DND-41 (cell line): ENCODE measurements at regions not wholly inside any gene's neighbourhood (a gene's known extent, or its start where the extent isn't known, plus 50 kb on each side); places are given as distances from the start of the nearest gene placed in this dataset.

Source experiments
- ATAC-seq: fragments of 200-7000 bp; cut with Tn5 transposase; 3 replicates; pipeline ENCODE4 v1.9.1; 2021; ENCODE audit warnings: low read depth; ENCODE audit not compliant: insufficient read depth
- DNase-seq: peaks from one replicate; pipeline ENCODE4 v3.0.0-alpha.2; 2020
- H2AFZ ChIP-seq: 2 replicates; pipeline ENCODE4 v1.6.0; 2012; ENCODE audit warnings: low read depth, low read length
- H3K27ac ChIP-seq: 2 replicates; pipeline ENCODE4 v1.5.1; 2012; ENCODE audit warnings: low read length, inconsistent platforms
- H3K27me3 ChIP-seq: fragments of 200-600 bp; sonication (generic); 2 replicates; pipeline ENCODE4 v1.6.0; 2012; ENCODE audit warnings: low read length, mild to moderate bottlenecking, inconsistent platforms; ENCODE audit not compliant: insufficient read depth, poor library complexity
- H3K36me3 ChIP-seq: 2 replicates; pipeline ENCODE4 v1.5.1; 2012; ENCODE audit warnings: low read length, inconsistent platforms; ENCODE audit not compliant: insufficient read depth
- H3K4me1 ChIP-seq: 2 replicates; pipeline ENCODE4 v1.5.1; 2012; ENCODE audit warnings: mild to moderate bottlenecking, low read length; ENCODE audit not compliant: insufficient read depth
- H3K4me2 ChIP-seq: 2 replicates; pipeline ENCODE4 v1.6.0; 2012; ENCODE audit warnings: mild to moderate bottlenecking, moderate library complexity, low read length, inconsistent platforms; ENCODE audit not compliant: insufficient read depth
- H3K4me3 ChIP-seq, 2 experiments: fragments of 200-600 bp in 1 of 2; shearing (Covaris generic) in 1 of 2; 2 replicates each; pipeline ENCODE4 v1.5.1; 2012 to 2016; ENCODE audit warnings: inconsistent platforms in 2 of 2, low read length in 2 of 2, mild to moderate bottlenecking in 2 of 2, low read depth in 1 of 2, moderate library complexity in 1 of 2
- H3K79me2 ChIP-seq: 2 replicates; pipeline ENCODE4 v1.6.0; 2012; ENCODE audit warnings: low read length, inconsistent platforms; ENCODE audit not compliant: insufficient read depth
- H3K9ac ChIP-seq: 2 replicates; pipeline ENCODE4 v1.6.0; 2012; ENCODE audit warnings: low read depth, mild to moderate bottlenecking, inconsistent platforms, low read length, moderate library complexity
- H3K9me3 ChIP-seq: 2 replicates; pipeline ENCODE4 v1.5.1; 2012; ENCODE audit warnings: low read length, moderate library complexity, mild to moderate bottlenecking, inconsistent platforms; ENCODE audit not compliant: insufficient read depth, severe bottlenecking
- H4K20me1 ChIP-seq: 2 replicates; pipeline ENCODE4 v1.6.0; 2012; ENCODE audit warnings: low read length; ENCODE audit not compliant: insufficient read depth
- CTCF ChIP-seq: IDR thresholded peaks from 2 replicates; pipeline ENCODE4 v1.5.1; 2012; ENCODE audit warnings: borderline replicate concordance, low read length, moderate library complexity, mild to moderate bottlenecking; ENCODE audit not compliant: poor library complexity, severe bottlenecking; ENCODE audit errors: extremely low read depth
- EZH2 ChIP-seq: IDR thresholded peaks from 3 replicates; pipeline ENCODE4 v1.6.1; 2012; ENCODE audit warnings: borderline replicate concordance, low read depth, mild to moderate bottlenecking, moderate library complexity, low read length, inconsistent platforms; ENCODE audit not compliant: severe bottlenecking

GRCh38 chr4:66235876-66236275, 565.6 kb upstream of the EPHA5 start:
- Histone ChIP-seq H3K4me2 (no peak overlapping the region), H3K9ac (no peak overlapping the region), H3K4me3 (no peak overlapping the region), H3K27ac (no peak overlapping the region), H3K79me2 (no peaks in the 10 kb centered on the region), H3K36me3 (no peaks in the 10 kb centered on the region), H4K20me1 (no peaks in the 10 kb centered on the region), H3K27me3 (no peaks in the 10 kb centered on the region), H2AFZ (no peak overlapping the region), H3K9me3 (no peaks in the 10 kb centered on the region), H3K4me1 (no peaks in the 10 kb centered on the region)
- ATAC-seq (no peak), DNase-seq (no peak)
- TF ChIP-seq CTCF (no peak), EZH2 (no peak)

GRCh38 chr4:66229885-66230284, 559.6 kb upstream of the EPHA5 start:
- TF ChIP-seq CTCF (no peak), EZH2 (no peak)
- no peaks in the 10 kb centered on the region for H4K20me1 ChIP-seq
- DNase-seq = no peak
- H3K27ac ChIP-seq = no peak overlapping the region
- no peak overlapping the region for H3K4me3 ChIP-seq
- H3K36me3 ChIP-seq = no peaks in the 10 kb centered on the region
- H3K9me3 ChIP-seq = no peaks in the 10 kb centered on the region
- no peak overlapping the region for H3K4me2 ChIP-seq
- no peak for ATAC-seq
- H2AFZ ChIP-seq = no peak overlapping the region
- no peaks in the 10 kb centered on the region for H3K4me1 ChIP-seq
- no peaks in the 10 kb centered on the region for H3K79me2 ChIP-seq
- no peaks in the 10 kb centered on the region for H3K27me3 ChIP-seq
- no peak overlapping the region for H3K9ac ChIP-seq

GRCh38 chr4:66225539-66225938, 555.2 kb upstream of the EPHA5 start:
- Histone ChIP-seq H3K27me3 (no peaks in the 10 kb centered on the region), H3K79me2 (no peaks in the 10 kb centered on the region), H3K9ac (no peak overlapping the region), H3K4me1 (no peaks in the 10 kb centered on the region), H3K9me3 (no peaks in the 10 kb centered on the region), H2AFZ (no peak overlapping the region), H3K27ac (no peak overlapping the region), H3K36me3 (no peaks in the 10 kb centered on the region), H4K20me1 (no peaks in the 10 kb centered on the region), H3K4me2 (no peak overlapping the region), H3K4me3 (no peak overlapping the region)
- TF ChIP-seq EZH2 = no peak
- no peak for TF ChIP-seq CTCF
- no peak for ATAC-seq
- DNase-seq = no peak
